ENCODE measurements at regions not wholly inside any gene's neighbourhood (a gene's known extent, or its start where the extent isn't known, plus 50 kb on each side); places are given as distances from the start of the nearest gene placed in this dataset.

DNA sequence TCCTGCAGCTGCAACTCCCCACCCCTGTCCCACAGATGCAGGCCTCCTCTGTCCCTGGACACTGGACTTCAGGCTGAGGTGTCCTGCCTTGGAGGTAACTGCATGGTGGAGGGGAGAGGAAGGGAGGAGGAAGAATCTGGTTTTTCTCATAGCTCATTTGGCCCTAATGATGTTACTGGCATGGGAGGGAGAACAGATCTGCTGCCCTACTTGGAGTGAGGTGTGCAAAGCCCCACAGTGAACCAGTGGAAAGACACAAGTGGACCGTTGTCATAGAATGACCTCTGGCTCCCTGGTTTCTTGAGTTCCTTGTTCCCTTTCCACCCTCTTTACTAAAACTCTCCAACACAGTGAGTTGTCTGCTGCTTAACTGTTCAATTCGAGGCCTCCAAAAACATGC is 215.9 kb downstream of the BARX2 start:
- TF ChIP-seq CTCF (IDR thresholded peaks at IDR 0.05 in 2 of 3, conservative IDR thresholded peaks at IDR 0.05 in 1 of 3; ENCODE audit: insufficient read depth in 2 of 3, low read depth in 1 of 3, low read length in 3 of 3) = no peak
- no peak for TF ChIP-seq SMARCA5 (IDR thresholded peaks at IDR 0.05)

Measured in K562 (cell line).